ENCODE measurements at regions not wholly inside any gene's neighbourhood (a gene's known extent, or its start where the extent isn't known, plus 50 kb on each side); places are given as distances from the start of the nearest gene placed in this dataset.
"Not testable (repeated sequence)": the region's sequence is repeated elsewhere in the genome, so short reads cannot be mapped to it uniquely, and the experiment has no call there.

DNA sequence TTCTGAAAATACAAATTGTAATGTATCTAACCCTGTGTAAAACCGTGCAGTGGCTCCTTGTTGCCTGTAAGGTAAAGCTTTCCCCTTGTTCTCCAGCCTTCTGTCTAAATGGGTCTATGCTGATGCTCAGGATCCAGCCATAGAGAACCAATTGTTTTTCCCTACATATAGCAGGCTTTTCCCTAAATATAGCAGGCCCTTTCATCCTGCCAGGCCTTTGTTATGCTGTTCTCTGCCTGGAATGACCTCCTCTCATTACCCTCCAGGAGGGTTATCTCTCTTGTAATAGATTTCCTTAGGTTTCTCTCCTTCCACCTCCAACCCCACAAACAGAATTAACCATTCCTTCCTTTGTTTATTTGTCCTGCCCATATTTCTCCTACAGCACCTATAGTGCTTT is 106.5 kb upstream of the NBPF19 start:
- not testable (repeated sequence) for TF ChIP-seq YY1 (IDR thresholded peaks at IDR 0.05; ENCODE audit: insufficient read depth, insufficient read length); ZNF274 (IDR thresholded peaks at IDR 0.05; ENCODE audit: low read depth, low read length)

Data from NT2/D1 (cell line).